Astrocyte of the spinal cord (primary cell): ENCODE measurements at regions not wholly inside any gene's neighbourhood (a gene's known extent, or its start where the extent isn't known, plus 50 kb on each side); places are given as distances from the start of the nearest gene placed in this dataset.
"Not testable (repeated sequence)": the region's sequence is repeated elsewhere in the genome, so short reads cannot be mapped to it uniquely, and the experiment has no call there.

Experiments used
- DNase-seq: peaks from one replicate; pipeline ENCODE4 v3.0.0; 2011; ENCODE audit warnings: low read depth, low spot score
- H3K4me3 ChIP-seq: 2 replicates; pipeline ENCODE4 v1.5.1; 2011; ENCODE audit warnings: low read depth, mild to moderate bottlenecking, low read length, moderate library complexity
- in situ Hi-C: cut with HindIII; loops from 2 replicates; pipeline ENCODE4 v1.10.0; 2017; ENCODE audit warnings: low sequenced_read_pairs
- TF ChIP-seq, protein P1 (sequence below): IDR thresholded peaks from 2 replicates; pipeline ENCODE4 v1.5.1; 2012; ENCODE audit warnings: low read depth, mild to moderate bottlenecking, low read length, inconsistent platforms

DNA sequence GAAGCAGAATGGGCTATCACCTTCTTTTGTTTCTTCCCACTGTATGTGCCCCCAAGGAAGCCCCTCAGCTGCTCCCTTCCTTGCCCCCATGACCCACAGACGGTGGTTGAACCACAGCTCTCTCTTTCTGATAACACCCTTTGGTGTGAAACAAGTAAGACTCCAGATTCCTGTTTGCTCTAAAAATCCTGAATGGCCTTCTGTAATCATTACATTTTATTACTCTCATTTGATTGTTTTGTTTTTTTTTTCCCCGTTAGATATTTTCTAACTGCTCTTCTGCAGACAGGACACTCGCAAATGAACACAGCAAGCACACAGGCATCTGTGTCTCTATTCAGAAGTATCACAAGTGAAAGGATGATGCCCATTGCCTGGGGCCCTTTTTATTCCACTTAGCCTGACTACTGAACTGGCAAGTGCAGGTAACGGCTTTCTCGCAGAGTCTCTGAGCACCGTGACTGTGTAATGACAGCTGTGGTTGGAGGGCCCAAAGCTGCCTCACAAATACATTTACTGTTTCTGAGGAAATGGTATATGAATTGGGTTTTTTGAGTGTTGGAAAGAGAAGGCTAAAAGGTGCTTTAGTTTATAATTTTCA, 59.3 kb downstream of the OXGR1 start:
- DNase-seq, result no peak
- no peak overlapping the region for H3K4me3 ChIP-seq
- TF ChIP-seq, protein P1, sequence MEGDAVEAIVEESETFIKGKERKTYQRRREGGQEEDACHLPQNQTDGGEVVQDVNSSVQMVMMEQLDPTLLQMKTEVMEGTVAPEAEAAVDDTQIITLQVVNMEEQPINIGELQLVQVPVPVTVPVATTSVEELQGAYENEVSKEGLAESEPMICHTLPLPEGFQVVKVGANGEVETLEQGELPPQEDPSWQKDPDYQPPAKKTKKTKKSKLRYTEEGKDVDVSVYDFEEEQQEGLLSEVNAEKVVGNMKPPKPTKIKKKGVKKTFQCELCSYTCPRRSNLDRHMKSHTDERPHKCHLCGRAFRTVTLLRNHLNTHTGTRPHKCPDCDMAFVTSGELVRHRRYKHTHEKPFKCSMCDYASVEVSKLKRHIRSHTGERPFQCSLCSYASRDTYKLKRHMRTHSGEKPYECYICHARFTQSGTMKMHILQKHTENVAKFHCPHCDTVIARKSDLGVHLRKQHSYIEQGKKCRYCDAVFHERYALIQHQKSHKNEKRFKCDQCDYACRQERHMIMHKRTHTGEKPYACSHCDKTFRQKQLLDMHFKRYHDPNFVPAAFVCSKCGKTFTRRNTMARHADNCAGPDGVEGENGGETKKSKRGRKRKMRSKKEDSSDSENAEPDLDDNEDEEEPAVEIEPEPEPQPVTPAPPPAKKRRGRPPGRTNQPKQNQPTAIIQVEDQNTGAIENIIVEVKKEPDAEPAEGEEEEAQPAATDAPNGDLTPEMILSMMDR, result no peak
- in situ Hi-C loops, result no loop called here

- no peak for DNase-seq
- in situ Hi-C loops, result no loop called here
- TF ChIP-seq, protein P1, result no peak
- no peak overlapping the region for H3K4me3 ChIP-seq
Observed at GRCh38 chr13:96925916-96926628, 68.2 kb downstream of the OXGR1 start.

GRCh38 chr13:96925477-96925876, 68.8 kb downstream of the OXGR1 start:
- in situ Hi-C loops, result no loop called here

DNA sequence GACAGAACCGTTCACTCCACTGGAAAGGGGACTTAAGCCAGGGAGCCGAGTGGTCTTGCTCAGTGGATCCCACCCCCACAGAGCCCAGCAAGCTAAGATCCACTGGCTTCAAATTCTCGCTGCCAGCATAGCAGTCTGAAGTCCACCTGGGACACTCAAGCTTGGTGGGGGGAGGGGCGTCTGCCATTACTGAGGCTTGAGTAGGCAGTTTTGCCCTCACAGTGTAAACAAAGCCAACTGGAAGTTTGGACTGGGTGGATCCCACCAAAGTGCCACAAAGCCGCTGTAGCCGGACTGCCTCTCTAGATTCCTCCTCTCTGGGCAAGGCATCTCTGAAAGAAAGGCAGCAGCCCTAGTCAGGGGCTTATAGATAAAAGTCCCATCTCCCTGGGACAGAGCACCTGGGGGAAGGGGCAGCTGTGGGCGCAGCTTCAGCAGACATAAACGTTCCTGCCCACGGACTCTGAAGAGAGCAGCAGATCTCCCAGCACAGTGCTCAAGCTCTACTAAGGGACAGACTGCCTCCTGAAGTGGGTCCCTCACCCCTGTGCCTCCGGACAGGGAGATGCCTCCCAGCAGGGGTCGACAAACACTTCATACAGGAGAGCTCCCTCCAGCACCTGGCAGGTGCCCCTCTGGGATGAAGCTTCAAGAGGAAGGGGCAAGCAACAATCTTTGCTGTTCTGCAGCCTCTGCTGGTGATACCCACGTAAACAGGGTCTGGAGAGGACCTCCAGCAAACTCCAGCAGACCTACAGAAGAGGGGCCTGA, 75.2 kb downstream of the OXGR1 start:
- in situ Hi-C loops, DNase-seq, H3K4me3 ChIP-seq: not testable (repeated sequence)

More at GRCh38 chr13:96925477-96925876, 68.8 kb downstream of the OXGR1 start:
- TF ChIP-seq, protein P1, result no peak
- DNase-seq, result no peak
- no peak overlapping the region for H3K4me3 ChIP-seq

GRCh38 chr13:96904232-96904631, 90.0 kb downstream of the OXGR1 start:
- TF ChIP-seq, protein P1, result no peak
- H3K4me3 ChIP-seq, result no peak overlapping the region
- in situ Hi-C loops, result no loop called here
- no peak for DNase-seq

- in situ Hi-C loops, result no loop called here
- TF ChIP-seq, protein P1, result no peak
- DNase-seq, result no peak
- no peak overlapping the region for H3K4me3 ChIP-seq
Observed at GRCh38 chr13:96903085-96903484, 91.2 kb downstream of the OXGR1 start.

DNA sequence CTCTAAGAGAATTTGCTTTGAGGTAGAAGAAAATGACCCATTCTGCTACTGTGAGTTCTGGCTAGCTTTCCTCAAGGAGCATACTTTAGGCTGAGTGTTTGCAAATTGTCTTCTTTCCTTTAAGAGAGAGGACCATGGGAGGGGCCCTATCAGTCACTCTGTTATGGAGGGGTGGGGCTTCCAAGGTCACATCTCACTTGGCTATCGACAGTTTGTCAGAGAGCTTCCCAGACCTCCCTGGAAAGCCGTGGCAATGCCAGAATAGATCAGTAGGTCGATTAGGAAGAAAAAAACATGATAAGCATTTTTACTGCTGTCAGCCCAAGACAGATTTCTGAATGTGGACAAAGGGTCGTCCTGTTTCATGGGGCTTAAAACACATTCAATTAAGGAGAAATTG, 93.3 kb downstream of the OXGR1 start:
- in situ Hi-C loops, result no loop called here
- no peak overlapping the region for H3K4me3 ChIP-seq
- TF ChIP-seq, protein P1, result no peak
- no peak for DNase-seq
